ENCODE measurements at regions not wholly inside any gene's neighbourhood (a gene's known extent, or its start where the extent isn't known, plus 50 kb on each side); places are given as distances from the start of the nearest gene placed in this dataset.

- 78 to 87% methylated on average over 4 of the region's 4 CpGs for WGBS, 2 donors
- Histone ChIP-seq H3K9me3 (no peaks in the 10 kb centered on the region), H3K36me3 (ENCODE audit: low read depth, missing control alignments) (no peaks in the 10 kb centered on the region), H3K27ac (no peak overlapping the region), H3K27me3 (no peaks in the 10 kb centered on the region), H3K4me1 (no peaks in the 10 kb centered on the region), H3K4me3 (no peak overlapping the region)
- no peak for TF ChIP-seq CTCF (IDR thresholded peaks at IDR 0.05)
- TF ChIP-seq POLR2A (IDR thresholded peaks at IDR 0.05) = no peak
- no peak for DNase-seq
- intact Hi-C loops (cut with DNase I; ENCODE audit: low total_unique reads) = no loop called here
These were observed 66.9 kb upstream of the PHOX2B start for GRCh38 chr4:41815473-41815872.

GRCh38 chr4:41814565-41814964 is 66.0 kb upstream of the PHOX2B start:
- TF ChIP-seq CTCF (IDR thresholded peaks at IDR 0.05) = peak in 2 of 3 experiments; percentile 7 to 23
- TF ChIP-seq POLR2A (IDR thresholded peaks at IDR 0.05) = no peak
- Histone ChIP-seq H3K9me3 (no peaks in the 10 kb centered on the region), H3K4me3 (no peak overlapping the region), H3K4me1 (no peaks in the 10 kb centered on the region), H3K27me3 (no peaks in the 10 kb centered on the region), H3K36me3 (ENCODE audit: low read depth, missing control alignments) (no peaks in the 10 kb centered on the region), H3K27ac (no peak overlapping the region)
- intact Hi-C loops (cut with DNase I; ENCODE audit: low total_unique reads) = no loop called here
- DNase-seq = peak; percentile 49
- WGBS, 2 donors = 51 to 63% methylated on average over 10 of the region's 10 CpGs

GRCh38 chr4:41806807-41807206 is 58.3 kb upstream of the PHOX2B start:
- Histone ChIP-seq H3K4me3 (no peak overlapping the region), H3K27me3 (no peaks in the 10 kb centered on the region), H3K36me3 (ENCODE audit: low read depth, missing control alignments) (no peaks in the 10 kb centered on the region), H3K4me1 (no peaks in the 10 kb centered on the region), H3K27ac (no peak overlapping the region), H3K9me3 (no peaks in the 10 kb centered on the region)
- TF ChIP-seq CTCF (IDR thresholded peaks at IDR 0.05) = no peak
- no peak for TF ChIP-seq POLR2A (IDR thresholded peaks at IDR 0.05)
- DNase-seq = no peak
- intact Hi-C loops (cut with DNase I; ENCODE audit: low total_unique reads) = no loop called here
- WGBS, 2 donors = 67 to 70% methylated on average over 3 of the region's 3 CpGs

- TF ChIP-seq POLR2A (IDR thresholded peaks at IDR 0.05) (no peak), CTCF (IDR thresholded peaks at IDR 0.05) (no peak)
- Histone ChIP-seq H3K4me1 (no peaks in the 10 kb centered on the region), H3K9me3 (no peaks in the 10 kb centered on the region), H3K27ac (no peak overlapping the region), H3K27me3 (no peaks in the 10 kb centered on the region), H3K4me3 (no peak overlapping the region), H3K36me3 (ENCODE audit: low read depth, missing control alignments) (no peaks in the 10 kb centered on the region)
- DNase-seq = no peak
- WGBS, 2 donors = 82 to 95% methylated on average over 3 of the region's 3 CpGs
- intact Hi-C loops (cut with DNase I; ENCODE audit: low total_unique reads) = no loop called here
These were observed 54.1 kb upstream of the PHOX2B start for GRCh38 chr4:41802590-41802989.

- no peaks in the 10 kb centered on the region for H3K4me1 ChIP-seq
- 55 to 67% methylated on average over 1 of the region's 1 CpG for WGBS, 2 donors
These were observed 50.6 kb upstream of the PHOX2B start for GRCh38 chr4:41799126-41799525.

More at GRCh38 chr4:41799126-41799525, 50.6 kb upstream of the PHOX2B start:
- Histone ChIP-seq H3K4me3 (no peak overlapping the region), H3K27ac (no peak overlapping the region), H3K36me3 (ENCODE audit: low read depth, missing control alignments) (no peaks in the 10 kb centered on the region), H3K27me3 (no peaks in the 10 kb centered on the region), H3K9me3 (no peaks in the 10 kb centered on the region)
- intact Hi-C loops (cut with DNase I; ENCODE audit: low total_unique reads) = no loop called here
- no peak for TF ChIP-seq CTCF (IDR thresholded peaks at IDR 0.05)
- TF ChIP-seq POLR2A (IDR thresholded peaks at IDR 0.05) = no peak
- DNase-seq = no peak
